HG03520 (cell line): ENCODE measurements at regions not wholly inside any gene's neighbourhood (a gene's known extent, or its start where the extent isn't known, plus 50 kb on each side); places are given as distances from the start of the nearest gene placed in this dataset.

ENCODE experiments used
- ATAC-seq: cut with Tn5 transposase; IDR thresholded peaks from one replicate; pipeline ENCODE4 v1.9.1; 2021; ENCODE audit warnings: mild to moderate bottlenecking, moderate library complexity; ENCODE audit not compliant: unreplicated experiment

DNA sequence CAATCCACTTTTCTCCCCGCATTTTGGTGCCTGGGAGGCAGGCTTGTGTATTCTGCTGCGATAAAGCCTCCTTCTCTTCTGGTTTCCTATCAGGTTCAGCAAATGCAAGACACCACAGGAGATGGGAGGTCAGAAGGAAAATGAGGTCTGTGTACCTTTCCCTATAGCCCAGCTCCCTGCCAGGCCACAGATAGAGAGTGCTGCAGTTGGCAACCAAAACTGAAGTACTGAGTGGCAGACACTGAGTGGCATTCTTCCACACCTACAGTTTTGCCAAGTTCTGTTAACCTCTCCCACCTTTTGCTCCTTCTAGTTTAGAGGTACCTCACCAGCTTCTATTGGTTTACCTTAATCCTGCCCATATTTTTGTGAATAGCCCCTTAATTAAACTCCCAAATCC lies 948.4 kb downstream of the SORCS1 start:
- no peak for ATAC-seq

GRCh38 chr10:106214243-106214642 lies 950.3 kb downstream of the SORCS1 start:
- no peak for ATAC-seq

DNA sequence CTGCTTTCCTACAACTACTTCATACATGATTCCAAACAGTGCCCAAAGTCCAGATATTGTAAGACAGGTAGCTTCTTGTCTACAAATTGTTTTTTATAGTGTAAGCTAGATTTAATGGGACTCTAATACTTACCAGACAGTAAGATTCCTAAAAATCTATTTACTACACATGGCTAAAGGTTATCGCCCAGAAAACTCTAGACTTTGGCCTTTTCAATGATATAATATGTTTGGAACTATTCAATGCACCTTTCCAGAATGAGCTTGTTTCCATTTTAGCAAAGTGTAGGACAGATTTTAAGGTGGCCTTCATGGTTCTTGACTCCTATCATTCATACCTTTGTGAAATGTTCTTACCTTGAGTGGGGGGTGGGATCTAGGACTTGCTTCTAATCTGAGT lies 951.0 kb downstream of the SORCS1 start:
- ATAC-seq = no peak

DNA sequence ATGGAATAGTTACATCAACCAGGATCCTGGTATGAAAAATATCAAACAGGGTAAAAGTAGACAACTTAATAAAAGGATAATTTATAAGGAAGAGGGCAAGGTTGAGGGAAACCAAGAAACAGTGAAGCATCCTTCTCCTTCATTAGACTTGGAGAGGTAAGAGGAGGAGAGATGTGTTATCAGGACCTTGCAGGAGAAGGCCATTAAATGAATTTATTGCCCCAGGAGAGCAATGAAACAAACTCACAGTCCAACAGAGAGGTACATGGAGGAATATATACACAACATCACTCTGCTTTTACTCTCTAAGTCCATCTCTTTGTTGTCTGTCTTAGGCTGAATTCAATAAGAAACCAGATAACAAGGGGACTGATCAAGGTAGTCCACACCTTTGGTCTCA lies 966.2 kb downstream of the SORCS1 start:
- ATAC-seq = no peak

GRCh38 chr10:106189292-106189691 lies 975.2 kb downstream of the SORCS1 start:
- no peak for ATAC-seq

DNA sequence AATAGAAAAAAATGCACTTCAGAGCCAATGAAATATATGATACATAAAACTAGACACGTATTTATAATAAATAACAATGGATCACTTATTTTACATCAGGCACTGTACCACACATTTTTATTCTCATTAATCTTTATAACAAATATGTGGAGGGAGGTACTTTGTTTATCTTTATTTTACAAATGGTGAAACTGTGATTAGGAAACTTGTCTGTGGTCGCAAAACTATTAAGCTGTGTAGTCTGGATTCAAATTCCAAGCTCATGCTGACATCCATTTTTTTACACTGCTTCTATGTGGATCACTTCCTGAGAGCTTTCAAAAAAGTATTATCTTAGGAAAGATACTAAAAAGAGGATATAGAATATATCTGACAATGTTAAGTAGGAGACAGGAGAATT lies 978.6 kb downstream of the SORCS1 start:
- ATAC-seq = no peak

GRCh38 chr10:106183041-106183440 lies 981.5 kb downstream of the SORCS1 start:
- ATAC-seq = no peak

DNA sequence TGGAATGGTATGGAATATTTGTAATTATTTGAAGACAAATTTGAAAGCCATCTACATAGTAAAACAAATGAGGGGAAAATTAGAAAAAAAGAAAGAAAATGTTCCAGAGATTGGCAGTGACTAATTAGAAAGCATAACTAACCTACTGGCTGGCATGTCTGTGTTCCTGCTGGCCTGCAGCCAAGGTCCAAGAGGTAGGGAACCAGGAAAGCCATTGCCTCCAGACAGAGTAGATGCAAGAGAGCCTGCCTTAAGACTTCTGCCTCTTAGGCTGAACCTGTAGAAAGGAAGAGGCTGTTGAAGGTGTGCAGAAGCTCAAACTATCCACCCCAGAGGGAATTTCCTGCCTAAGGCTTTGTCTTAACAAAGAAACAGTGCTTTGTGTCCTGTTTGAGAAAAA lies 982.0 kb downstream of the SORCS1 start:
- ATAC-seq = no peak

GRCh38 chr10:106181501-106181900 lies 983.0 kb downstream of the SORCS1 start:
- ATAC-seq = no peak

DNA sequence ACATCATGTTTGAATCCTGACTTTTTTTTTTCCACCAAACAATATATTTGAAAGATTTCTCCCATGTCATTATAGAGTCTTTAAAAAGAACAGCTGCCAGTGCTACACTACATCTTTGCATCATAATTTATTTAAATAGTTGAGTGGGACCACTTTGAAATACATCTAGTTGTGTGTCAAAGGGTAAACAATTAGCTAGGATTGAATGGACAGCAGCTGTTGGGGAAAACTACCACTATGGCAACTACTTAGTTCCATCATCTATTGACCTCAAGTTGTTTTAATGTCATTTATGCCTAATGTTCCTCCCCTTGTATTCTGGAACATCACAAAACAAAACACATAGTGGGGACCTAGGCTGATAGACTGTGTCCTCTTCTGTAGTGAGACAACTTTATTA lies 985.1 kb downstream of the SORCS1 start:
- ATAC-seq = no peak

DNA sequence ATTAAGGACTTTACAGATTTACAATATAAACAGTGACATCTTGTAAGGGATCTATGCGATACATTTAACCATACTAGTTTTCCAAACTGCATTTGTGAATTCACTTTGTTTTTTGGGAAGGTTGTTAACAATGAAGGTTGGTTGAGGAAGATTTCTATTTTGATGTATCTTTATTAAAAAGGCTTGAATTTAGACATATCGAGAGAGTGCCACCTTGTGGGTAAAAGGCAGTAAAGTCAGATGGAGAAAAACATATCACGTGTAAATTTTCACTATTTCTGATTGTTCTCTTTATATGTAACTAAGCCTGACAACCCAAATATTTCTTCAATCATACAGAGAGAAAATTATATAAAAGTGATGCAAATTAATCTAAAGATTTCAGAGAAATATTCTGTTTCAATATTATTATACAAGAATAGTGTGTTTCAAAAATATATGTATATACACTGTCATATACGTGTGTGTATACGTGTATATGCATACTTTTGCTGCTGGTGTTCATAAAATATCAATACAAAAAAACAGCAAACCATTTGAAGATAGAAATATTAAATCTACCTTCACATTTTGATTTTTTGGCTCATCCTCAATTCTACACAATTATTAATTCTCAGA lies 988.6 kb downstream of the SORCS1 start:
- ATAC-seq = no peak

DNA sequence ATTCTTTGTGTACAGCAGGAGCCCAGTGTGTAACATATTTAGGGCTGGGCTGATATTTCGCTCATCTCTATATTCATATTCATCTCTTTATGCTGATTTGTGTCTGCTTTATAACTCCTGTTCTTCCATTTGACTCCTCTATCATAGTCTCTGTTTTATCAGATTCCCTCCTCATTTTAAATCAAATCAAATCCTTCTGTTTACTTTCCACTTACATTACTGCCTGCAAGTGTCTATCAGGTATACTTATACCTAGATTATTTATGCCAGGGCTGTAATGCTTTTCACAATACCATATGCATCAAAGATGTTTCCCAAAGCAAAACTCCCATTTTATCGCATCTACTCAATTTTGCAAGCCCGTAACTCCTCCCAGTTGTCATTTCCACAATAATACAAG lies 990.7 kb downstream of the SORCS1 start:
- no peak for ATAC-seq

GRCh38 chr10:106169241-106169640 lies 995.3 kb downstream of the SORCS1 start:
- ATAC-seq = no peak

DNA sequence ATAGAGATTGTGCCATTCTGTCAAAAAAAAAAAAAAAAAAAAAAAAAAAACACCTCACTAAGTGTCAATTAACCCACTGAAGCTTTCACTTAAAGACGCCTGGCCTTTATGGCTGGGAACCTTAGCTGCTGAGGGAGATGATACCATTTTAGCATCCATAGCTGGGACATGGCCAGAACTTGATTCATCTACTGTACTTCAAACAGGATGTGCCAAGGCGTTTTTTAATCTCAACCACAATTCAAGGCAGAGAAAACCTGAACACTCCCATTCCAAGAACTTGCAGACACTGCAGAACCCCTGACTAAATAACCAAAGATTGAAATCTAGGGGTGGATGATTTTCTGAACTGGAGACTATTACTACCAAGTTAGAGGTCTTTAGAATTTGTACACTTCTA lies 996.6 kb downstream of the SORCS1 start:
- no peak for ATAC-seq

GRCh38 chr10:106158241-106158640 lies 1006.3 kb downstream of the SORCS1 start:
- no peak for ATAC-seq

DNA sequence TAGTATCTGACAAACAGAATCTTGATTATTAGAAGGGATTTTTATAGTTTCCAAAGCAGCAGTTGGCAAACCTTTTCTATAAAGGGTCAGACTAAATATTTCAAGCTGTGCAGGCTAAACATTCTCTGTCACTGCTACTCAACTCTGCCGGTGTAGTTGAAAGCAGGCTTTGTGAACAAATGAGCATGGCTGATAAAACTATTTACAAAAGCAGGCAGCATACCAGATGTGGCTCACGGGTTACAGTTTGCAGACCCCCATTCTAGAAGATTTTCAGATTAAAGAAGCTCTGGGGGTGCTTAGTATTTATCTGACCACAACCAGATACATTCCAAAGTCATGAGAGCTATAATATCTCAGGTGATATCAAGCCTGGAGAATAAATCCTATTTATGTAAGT lies 1017.5 kb downstream of the SORCS1 start:
- no peak for ATAC-seq

GRCh38 chr10:106139915-106140314 lies 1024.6 kb downstream of the SORCS1 start:
- no peak for ATAC-seq

DNA sequence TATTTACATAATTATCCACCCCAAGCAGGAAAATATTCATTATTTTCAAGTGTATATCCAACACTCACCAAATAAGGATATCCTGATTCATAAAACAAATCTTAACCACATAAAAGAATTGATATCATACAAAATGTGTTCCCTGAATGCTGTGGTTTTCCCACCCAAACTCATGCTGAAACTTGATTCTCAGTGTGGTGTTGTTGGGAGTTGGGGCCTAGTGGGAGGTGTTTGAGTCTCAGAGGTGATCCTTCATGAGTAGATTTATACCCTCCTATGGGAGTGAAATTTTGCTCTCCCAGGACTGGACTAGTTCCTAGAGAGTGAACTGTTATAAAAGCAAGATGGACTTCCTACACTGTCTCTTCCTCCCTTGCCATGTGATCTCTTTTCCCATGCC lies 1028.3 kb downstream of the SORCS1 start:
- no peak for ATAC-seq

- ATAC-seq = no peak
Observed at GRCh38 chr10:106134326-106135000, 1030.0 kb downstream of the SORCS1 start.

DNA sequence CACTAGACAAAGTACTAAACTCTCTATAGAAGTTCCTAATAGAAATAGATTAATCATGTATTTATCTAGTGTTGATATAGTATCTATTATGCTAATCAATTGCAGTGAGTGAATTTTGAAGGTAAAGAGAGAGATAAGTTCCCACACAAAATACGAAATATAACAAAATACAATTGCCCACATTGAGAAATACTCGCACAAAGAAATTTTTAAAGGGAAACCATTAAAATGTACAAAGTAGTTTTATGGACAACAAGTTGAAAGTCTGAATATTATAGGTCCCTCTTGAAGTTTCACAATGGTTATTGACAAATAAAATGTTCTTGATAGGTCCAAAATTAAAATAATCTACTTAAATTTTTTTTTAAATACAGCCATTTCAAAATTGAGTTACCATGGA lies 1031.1 kb downstream of the SORCS1 start:
- no peak for ATAC-seq

- ATAC-seq = no peak
Observed at GRCh38 chr10:106132956-106133355, 1031.5 kb downstream of the SORCS1 start.

GRCh38 chr10:106114656-106115186 lies 1049.8 kb downstream of the SORCS1 start:
- ATAC-seq = no peak

GRCh38 chr10:106111246-106111645 lies 1053.3 kb downstream of the SORCS1 start:
- no peak for ATAC-seq
